Activated naive CD8-positive, alpha-beta T cell treated with anti-CD3 and anti-CD28 coated beads, Interleukin-2, amount 10 ng/mL, durations not matched to agents 7 days and 5 days (primary cell): ENCODE measurements at regions not wholly inside any gene's neighbourhood (a gene's known extent, or its start where the extent isn't known, plus 50 kb on each side); places are given as distances from the start of the nearest gene placed in this dataset.

Source experiments
- ATAC-seq: fragments of 150-1000 bp; cut with Tn5 transposase; one replicate; pipeline ENCODE4 v1.10.0; 2021; ENCODE audit warnings: low read depth, moderate library complexity
- POLR2A ChIA-PET: fragments of 350-600 bp; sonication (Branson Sonifier 250); formaldehyde crosslinking; loops from one replicate; lab custom pipeline; 2021; ENCODE audit warnings: antibody characterized with exemption; lab: Charles Lee
- DNase-seq: peaks from one replicate; pipeline ENCODE4 v3.0.0; 2021
- H3K27ac Mint-ChIP-seq: one replicate; pipeline ENCODE4 v1.8.0; 2022; ENCODE audit warnings: mild to moderate bottlenecking, mixed read lengths
- H3K27me3 Mint-ChIP-seq: one replicate; pipeline ENCODE4 v1.8.0; 2022; ENCODE audit warnings: mild to moderate bottlenecking, moderate library complexity, mixed read lengths
- H3K36me3 Mint-ChIP-seq: one replicate; pipeline ENCODE4 v1.8.0; 2021; ENCODE audit warnings: mild to moderate bottlenecking, mixed read lengths
- H3K4me1 Mint-ChIP-seq: one replicate; pipeline ENCODE4 v1.8.0; 2021; ENCODE audit warnings: mixed read lengths
- H3K4me3 Mint-ChIP-seq: one replicate; pipeline ENCODE4 v1.8.0; 2022; ENCODE audit warnings: mild to moderate bottlenecking, moderate library complexity, mixed read lengths
- H3K9me3 Mint-ChIP-seq: one replicate; pipeline ENCODE4 v1.8.0; 2021; ENCODE audit warnings: mixed read lengths

- no peaks in the 10 kb centered on the region for H3K36me3 Mint-ChIP-seq
- POLR2A ChIA-PET: no interaction called here
- H3K4me3 Mint-ChIP-seq: no peak overlapping the region
- H3K4me1 Mint-ChIP-seq: no peaks in the 10 kb centered on the region
- H3K27me3 Mint-ChIP-seq: no peaks in the 10 kb centered on the region
- H3K9me3 Mint-ChIP-seq: peaks cover 13% of the 10 kb centered on the region
- DNase-seq (no peak), ATAC-seq (no peak)
- H3K27ac Mint-ChIP-seq: no peak overlapping the region
Observed at GRCh38 chr15:26477044-26477443, 295.8 kb downstream of the GABRB3 start.

GRCh38 chr15:26475554-26475953 lies 297.3 kb downstream of the GABRB3 start:
- ATAC-seq: no peak
- H3K4me3 Mint-ChIP-seq: no peak overlapping the region
- no peaks in the 10 kb centered on the region for H3K27me3 Mint-ChIP-seq
- no peak for DNase-seq
- no peak overlapping the region for H3K27ac Mint-ChIP-seq
- H3K36me3 Mint-ChIP-seq: no peaks in the 10 kb centered on the region
- no peaks in the 10 kb centered on the region for H3K4me1 Mint-ChIP-seq
- H3K9me3 Mint-ChIP-seq: peaks cover 14% of the 10 kb centered on the region
- POLR2A ChIA-PET: no interaction called here

GRCh38 chr15:26472661-26473060 lies 300.2 kb downstream of the GABRB3 start:
- POLR2A ChIA-PET: no interaction called here

GRCh38 chr15:26461847-26462608 lies 310.8 kb downstream of the GABRB3 start:
- no peak overlapping the region for H3K4me3 Mint-ChIP-seq
- no peak for DNase-seq
- no peak for ATAC-seq
- no peak overlapping the region for H3K27ac Mint-ChIP-seq
- H3K27me3 Mint-ChIP-seq: no peaks in the 10 kb centered on the region
- POLR2A ChIA-PET: no interaction called here
- no peaks in the 10 kb centered on the region for H3K36me3 Mint-ChIP-seq
- no peaks in the 10 kb centered on the region for H3K4me1 Mint-ChIP-seq
- peaks cover 19% of the 10 kb centered on the region for H3K9me3 Mint-ChIP-seq

More at GRCh38 chr15:26472661-26473060, 300.2 kb downstream of the GABRB3 start:
- ATAC-seq: no peak
- H3K27ac Mint-ChIP-seq: no peak overlapping the region
- no peak overlapping the region for H3K4me3 Mint-ChIP-seq
- no peaks in the 10 kb centered on the region for H3K4me1 Mint-ChIP-seq
- no peak for DNase-seq
- no peaks in the 10 kb centered on the region for H3K27me3 Mint-ChIP-seq
- H3K36me3 Mint-ChIP-seq: no peaks in the 10 kb centered on the region
- peaks cover 15% of the 10 kb centered on the region for H3K9me3 Mint-ChIP-seq

GRCh38 chr15:26460165-26460564 lies 312.7 kb downstream of the GABRB3 start:
- no peaks in the 10 kb centered on the region for H3K4me1 Mint-ChIP-seq
- no peaks in the 10 kb centered on the region for H3K27me3 Mint-ChIP-seq
- H3K27ac Mint-ChIP-seq: no peak overlapping the region
- H3K36me3 Mint-ChIP-seq: no peaks in the 10 kb centered on the region
- DNase-seq: no peak
- POLR2A ChIA-PET: no interaction called here
- H3K4me3 Mint-ChIP-seq: no peak overlapping the region
- H3K9me3 Mint-ChIP-seq: peaks cover 17% of the 10 kb centered on the region
- no peak for ATAC-seq

GRCh38 chr15:26455828-26456227 lies 317.0 kb downstream of the GABRB3 start:
- no peaks in the 10 kb centered on the region for H3K36me3 Mint-ChIP-seq
- DNase-seq: no peak
- no peak overlapping the region for H3K4me3 Mint-ChIP-seq
- peaks cover 16% of the 10 kb centered on the region for H3K9me3 Mint-ChIP-seq
- POLR2A ChIA-PET: no interaction called here
- no peak for ATAC-seq
- no peaks in the 10 kb centered on the region for H3K27me3 Mint-ChIP-seq
- H3K27ac Mint-ChIP-seq: no peak overlapping the region
- H3K4me1 Mint-ChIP-seq: no peaks in the 10 kb centered on the region

GRCh38 chr15:26453914-26454313 lies 319.0 kb downstream of the GABRB3 start:
- no peaks in the 10 kb centered on the region for H3K4me1 Mint-ChIP-seq
- H3K27me3 Mint-ChIP-seq: no peaks in the 10 kb centered on the region
- H3K9me3 Mint-ChIP-seq: peaks cover 14% of the 10 kb centered on the region
- ATAC-seq (no peak), DNase-seq (no peak)
- H3K27ac Mint-ChIP-seq: no peak overlapping the region
- H3K36me3 Mint-ChIP-seq: no peaks in the 10 kb centered on the region
- no peak overlapping the region for H3K4me3 Mint-ChIP-seq
- POLR2A ChIA-PET: no interaction called here

GRCh38 chr15:26451995-26452394 lies 320.9 kb downstream of the GABRB3 start:
- ATAC-seq: no peak

GRCh38 chr15:26449291-26449690 lies 323.6 kb downstream of the GABRB3 start:
- H3K27ac Mint-ChIP-seq: no peak overlapping the region
- no peak overlapping the region for H3K4me3 Mint-ChIP-seq
- peaks cover 3% of the 10 kb centered on the region for H3K9me3 Mint-ChIP-seq
- no peaks in the 10 kb centered on the region for H3K4me1 Mint-ChIP-seq
- H3K27me3 Mint-ChIP-seq: no peaks in the 10 kb centered on the region
- POLR2A ChIA-PET: no interaction called here
- no peak for ATAC-seq
- DNase-seq: no peak
- no peaks in the 10 kb centered on the region for H3K36me3 Mint-ChIP-seq

More at GRCh38 chr15:26451995-26452394, 320.9 kb downstream of the GABRB3 start:
- no peaks in the 10 kb centered on the region for H3K27me3 Mint-ChIP-seq
- no peak overlapping the region for H3K27ac Mint-ChIP-seq
- H3K4me3 Mint-ChIP-seq: no peak overlapping the region
- POLR2A ChIA-PET: no interaction called here
- H3K9me3 Mint-ChIP-seq: peaks cover 10% of the 10 kb centered on the region
- no peak for DNase-seq
- H3K4me1 Mint-ChIP-seq: no peaks in the 10 kb centered on the region
- H3K36me3 Mint-ChIP-seq: no peaks in the 10 kb centered on the region

- ATAC-seq: no peak
- Mint-ChIP-seq H3K9me3 (peaks cover 5% of the 10 kb centered on the region), H3K4me3 (no peak overlapping the region), H3K36me3 (no peaks in the 10 kb centered on the region), H3K4me1 (no peaks in the 10 kb centered on the region), H3K27me3 (no peaks in the 10 kb centered on the region), H3K27ac (no peak overlapping the region)
- no peak for DNase-seq
- POLR2A ChIA-PET: no interaction called here
Observed at GRCh38 chr15:26443321-26443720, 329.5 kb downstream of the GABRB3 start.

GRCh38 chr15:26442680-26443079 lies 330.2 kb downstream of the GABRB3 start:
- no peaks in the 10 kb centered on the region for H3K4me1 Mint-ChIP-seq
- no peak overlapping the region for H3K4me3 Mint-ChIP-seq
- no peaks in the 10 kb centered on the region for H3K36me3 Mint-ChIP-seq
- no peaks in the 10 kb centered on the region for H3K27me3 Mint-ChIP-seq
- no peak overlapping the region for H3K27ac Mint-ChIP-seq
- ATAC-seq: no peak
- POLR2A ChIA-PET: no interaction called here
- peaks cover 5% of the 10 kb centered on the region for H3K9me3 Mint-ChIP-seq
- DNase-seq: no peak

- Mint-ChIP-seq H3K27me3 (no peaks in the 10 kb centered on the region), H3K4me1 (no peaks in the 10 kb centered on the region), H3K4me3 (no peak overlapping the region), H3K36me3 (no peaks in the 10 kb centered on the region), H3K9me3 (peaks cover 8% of the 10 kb centered on the region), H3K27ac (no peak overlapping the region)
- no peak for ATAC-seq
- POLR2A ChIA-PET: no interaction called here
- no peak for DNase-seq
Observed at GRCh38 chr15:26439681-26440080, 333.2 kb downstream of the GABRB3 start.

GRCh38 chr15:26438718-26439117 lies 334.1 kb downstream of the GABRB3 start:
- H3K27ac Mint-ChIP-seq: no peak overlapping the region
- ATAC-seq: no peak
- DNase-seq: no peak
- H3K4me1 Mint-ChIP-seq: no peaks in the 10 kb centered on the region
- H3K9me3 Mint-ChIP-seq: peaks cover 9% of the 10 kb centered on the region
- no peak overlapping the region for H3K4me3 Mint-ChIP-seq
- H3K36me3 Mint-ChIP-seq: no peaks in the 10 kb centered on the region
- POLR2A ChIA-PET: no interaction called here
- no peaks in the 10 kb centered on the region for H3K27me3 Mint-ChIP-seq

- ATAC-seq (no peak), DNase-seq (no peak)
- Mint-ChIP-seq H3K27ac (no peak overlapping the region), H3K4me1 (no peaks in the 10 kb centered on the region), H3K27me3 (no peaks in the 10 kb centered on the region), H3K36me3 (no peaks in the 10 kb centered on the region), H3K4me3 (no peak overlapping the region), H3K9me3 (peaks cover 9% of the 10 kb centered on the region)
- POLR2A ChIA-PET: no interaction called here
Observed at GRCh38 chr15:26438316-26438715, 334.6 kb downstream of the GABRB3 start.
